ENCODE measurements at regions not wholly inside any gene's neighbourhood (a gene's known extent, or its start where the extent isn't known, plus 50 kb on each side); places are given as distances from the start of the nearest gene placed in this dataset.

- TF ChIP-seq, protein P1, sequence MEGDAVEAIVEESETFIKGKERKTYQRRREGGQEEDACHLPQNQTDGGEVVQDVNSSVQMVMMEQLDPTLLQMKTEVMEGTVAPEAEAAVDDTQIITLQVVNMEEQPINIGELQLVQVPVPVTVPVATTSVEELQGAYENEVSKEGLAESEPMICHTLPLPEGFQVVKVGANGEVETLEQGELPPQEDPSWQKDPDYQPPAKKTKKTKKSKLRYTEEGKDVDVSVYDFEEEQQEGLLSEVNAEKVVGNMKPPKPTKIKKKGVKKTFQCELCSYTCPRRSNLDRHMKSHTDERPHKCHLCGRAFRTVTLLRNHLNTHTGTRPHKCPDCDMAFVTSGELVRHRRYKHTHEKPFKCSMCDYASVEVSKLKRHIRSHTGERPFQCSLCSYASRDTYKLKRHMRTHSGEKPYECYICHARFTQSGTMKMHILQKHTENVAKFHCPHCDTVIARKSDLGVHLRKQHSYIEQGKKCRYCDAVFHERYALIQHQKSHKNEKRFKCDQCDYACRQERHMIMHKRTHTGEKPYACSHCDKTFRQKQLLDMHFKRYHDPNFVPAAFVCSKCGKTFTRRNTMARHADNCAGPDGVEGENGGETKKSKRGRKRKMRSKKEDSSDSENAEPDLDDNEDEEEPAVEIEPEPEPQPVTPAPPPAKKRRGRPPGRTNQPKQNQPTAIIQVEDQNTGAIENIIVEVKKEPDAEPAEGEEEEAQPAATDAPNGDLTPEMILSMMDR (IDR thresholded peaks at IDR 0.05), result no peak
- no peak for TF ChIP-seq POLR2A (IDR thresholded peaks at IDR 0.05)
Observed at GRCh38 chr3:73927203-73927570, 302.4 kb upstream of the PDZRN3 start.

Data from Peyer's patch (tissue), 4 donors.